OCI-LY3 (cell line): ENCODE measurements at regions not wholly inside any gene's neighbourhood (a gene's known extent, or its start where the extent isn't known, plus 50 kb on each side); places are given as distances from the start of the nearest gene placed in this dataset.

Experiments used
- CTCF ChIP-seq: fragments of 200-600, 300-600 bp; sonication (generic); IDR thresholded peaks from 2 replicates; pipeline ENCODE4 v1.5.1; 2014; ENCODE audit warnings: antibody characterized with exemption, low read length, low read depth
- EZH2phosphoT487 ChIP-seq: fragments of 200-600 bp; shearing (Covaris generic); IDR thresholded peaks from 2 replicates; pipeline ENCODE4 v1.6.1; 2018; ENCODE audit warnings: antibody characterized with exemption, mixed run types, low read depth

DNA sequence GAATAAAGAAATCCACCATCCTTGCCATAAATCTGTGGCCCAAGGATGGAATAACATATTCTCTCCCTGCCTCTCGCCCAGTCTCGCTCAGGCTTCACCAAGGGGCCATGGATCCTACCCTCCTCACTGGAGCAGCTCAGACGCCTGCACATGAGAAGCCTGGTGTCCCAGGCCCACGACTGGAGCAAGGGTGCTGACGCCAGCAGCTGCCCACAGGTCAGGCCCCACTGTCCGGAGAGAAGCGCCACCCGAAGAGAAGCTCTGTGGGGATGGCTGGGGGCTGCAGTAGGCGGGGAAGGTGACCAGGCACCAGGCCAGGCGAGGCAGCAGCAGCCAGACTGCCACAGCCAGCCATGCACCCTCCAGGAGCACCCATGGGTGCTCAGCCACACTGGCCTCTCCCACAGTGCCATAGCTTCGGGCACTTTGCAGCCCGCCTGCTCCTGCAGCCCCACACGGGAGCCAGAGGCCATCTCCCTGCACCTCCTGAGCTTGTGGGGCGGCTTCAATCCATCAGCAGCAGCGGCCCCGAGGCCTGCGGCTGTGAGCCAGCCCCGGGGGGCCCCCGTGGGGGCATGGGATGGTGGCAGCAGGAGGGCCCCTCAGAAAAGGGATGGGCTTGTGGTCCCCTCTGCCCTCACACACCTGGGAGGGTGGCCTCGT, 286.2 kb upstream of the SGK1 start:
- TF ChIP-seq CTCF (no peak), EZH2phosphoT487 (no peak)
